GM12892 (cell line): ENCODE measurements at regions not wholly inside any gene's neighbourhood (a gene's known extent, or its start where the extent isn't known, plus 50 kb on each side); places are given as distances from the start of the nearest gene placed in this dataset.
"Not testable (repeated sequence)": the region's sequence is repeated elsewhere in the genome, so short reads cannot be mapped to it uniquely, and the experiment has no call there.

Source experiments
- DNase-seq: peaks from one replicate; pipeline ENCODE4 v3.0.0; 2011; ENCODE audit not compliant: insufficient read length
- FAIRE-seq: peaks from 2 replicates; lab custom pipeline; 2011; peaks lifted over from hg19 to GRCh38; lab: Jason Lieb, UNC
- POLR2A ChIP-seq: IDR thresholded peaks from 2 replicates; pipeline ENCODE4 v1.6.1; 2011; ENCODE audit warnings: low read depth, low read length, control low read depth
- POLR2AphosphoS5 ChIP-seq: IDR thresholded peaks from 2 replicates; pipeline ENCODE4 v1.6.1; 2011; ENCODE audit warnings: low read depth, low read length, control low read depth
- TAF1 ChIP-seq: IDR thresholded peaks from 2 replicates; pipeline ENCODE4 v1.6.1; 2011; ENCODE audit warnings: low read depth, mild to moderate bottlenecking, control low read depth, low read length, borderline replicate concordance

DNA sequence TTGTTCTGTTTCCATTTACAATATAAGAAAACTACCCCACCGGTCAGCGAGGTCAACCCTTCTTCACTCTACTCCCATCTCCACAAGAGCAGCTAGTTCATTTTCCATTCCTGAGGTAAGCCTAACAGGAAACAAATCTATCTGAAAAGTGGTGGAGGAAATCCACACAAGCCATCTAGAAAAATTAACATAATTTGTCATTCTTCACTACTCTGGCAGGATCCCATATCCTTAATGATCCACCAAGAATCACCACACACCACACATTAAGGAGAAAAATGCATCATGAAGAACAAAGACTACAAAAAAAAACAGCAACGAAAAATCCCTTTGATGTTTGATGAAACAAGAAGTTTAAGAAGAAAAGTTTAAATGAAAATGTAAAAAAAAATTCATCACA lies 1771.0 kb downstream of the EFNA5 start:
- FAIRE-seq (no peak), DNase-seq (no peak)
- TF ChIP-seq TAF1: no peak
- TF ChIP-seq POLR2A: no peak
- TF ChIP-seq POLR2AphosphoS5: no peak

GRCh38 chr5:105898183-105898582 lies 1772.6 kb downstream of the EFNA5 start:
- FAIRE-seq (no peak), DNase-seq (no peak)
- no peak for TF ChIP-seq POLR2A
- no peak for TF ChIP-seq TAF1

DNA sequence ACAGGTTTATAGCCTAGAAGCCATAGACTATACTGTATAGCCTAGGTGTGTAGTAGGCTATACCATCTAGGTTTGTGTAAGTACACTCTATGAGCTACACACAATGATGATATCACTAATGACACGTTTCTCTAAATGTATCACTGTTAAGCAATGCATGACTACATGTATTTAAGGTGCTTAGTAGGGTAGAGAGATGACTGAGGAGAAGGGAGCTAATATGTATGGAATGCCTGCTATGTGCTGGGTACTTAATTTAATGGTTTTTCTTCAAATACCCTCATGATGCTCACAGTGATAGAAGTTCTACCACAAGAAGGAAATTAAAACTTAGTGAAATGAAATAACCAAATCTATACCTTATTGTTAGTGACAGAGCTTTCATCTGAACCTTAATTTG lies 1785.5 kb downstream of the EFNA5 start:
- FAIRE-seq (no peak), DNase-seq (no peak)
- no peak for TF ChIP-seq POLR2A
- TF ChIP-seq POLR2AphosphoS5: no peak
- no peak for TF ChIP-seq TAF1

- no peak for FAIRE-seq
- no peak for DNase-seq
- TF ChIP-seq TAF1: no peak
- TF ChIP-seq POLR2A: no peak
- TF ChIP-seq POLR2AphosphoS5: no peak
Observed at GRCh38 chr5:105882956-105883481, 1787.7 kb downstream of the EFNA5 start.

DNA sequence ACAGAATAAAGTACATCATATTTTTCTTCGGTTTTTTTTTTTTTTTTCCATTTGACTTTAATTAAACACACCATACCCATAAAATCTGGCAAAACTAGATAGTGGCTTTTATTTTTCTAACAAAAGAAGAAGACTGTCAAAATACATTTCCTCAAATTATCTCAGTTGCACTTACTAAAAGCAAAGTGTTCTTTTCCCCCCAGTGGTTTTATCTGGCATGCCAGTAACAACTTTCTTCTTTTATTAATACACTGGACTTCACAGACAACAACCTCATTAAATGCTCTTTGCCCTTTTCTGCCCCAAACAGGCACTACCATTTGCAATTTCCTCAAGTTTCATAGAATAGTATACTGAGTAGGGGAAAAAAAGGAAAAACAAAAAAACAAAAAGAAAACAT lies 1792.3 kb downstream of the EFNA5 start:
- no peak for TF ChIP-seq POLR2A
- TF ChIP-seq TAF1: no peak
- TF ChIP-seq POLR2AphosphoS5: no peak
- FAIRE-seq (no peak), DNase-seq (no peak)

DNA sequence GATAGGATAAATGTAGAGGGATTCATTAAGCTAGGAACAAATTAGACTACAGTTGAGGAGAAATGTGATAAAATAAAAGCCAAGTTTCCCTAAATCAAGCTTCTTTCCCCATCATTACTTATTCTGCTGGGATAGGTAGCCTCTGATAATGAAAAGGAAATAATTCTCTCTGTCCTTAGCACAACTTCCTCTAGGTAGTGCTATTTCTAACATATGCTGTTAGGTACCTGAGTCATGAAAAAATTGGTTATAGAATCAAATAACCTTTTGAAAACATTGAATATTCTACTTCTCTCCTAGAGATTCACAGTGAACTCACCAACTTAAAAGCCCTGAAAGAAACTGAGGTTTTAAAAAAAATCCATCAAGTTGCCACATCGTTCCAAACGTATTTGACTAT lies 1793.1 kb downstream of the EFNA5 start:
- DNase-seq (no peak), FAIRE-seq (no peak)
- TF ChIP-seq TAF1 (no peak), POLR2A (no peak), POLR2AphosphoS5 (no peak)

DNA sequence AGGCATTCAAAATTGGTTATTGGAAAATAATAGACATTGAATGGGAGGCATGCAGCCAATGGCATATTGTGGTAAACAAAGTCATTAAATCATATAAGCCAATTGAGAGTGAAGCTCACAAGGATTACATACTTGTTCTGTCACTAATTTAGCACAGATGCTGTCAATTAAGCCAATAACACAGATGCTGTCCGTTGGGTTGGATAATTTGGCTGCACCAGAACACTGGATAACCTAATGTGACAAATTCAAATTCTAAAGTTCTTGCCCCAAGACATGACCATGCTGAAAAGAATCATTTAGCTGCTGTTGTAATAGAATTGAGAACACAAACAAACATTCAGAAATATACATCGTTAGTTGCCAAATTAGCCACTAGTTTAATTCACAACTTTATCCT lies 1796.4 kb downstream of the EFNA5 start:
- FAIRE-seq: no peak
- no peak for TF ChIP-seq POLR2A
- TF ChIP-seq TAF1: no peak
- no peak for TF ChIP-seq POLR2AphosphoS5
- DNase-seq: no peak

DNA sequence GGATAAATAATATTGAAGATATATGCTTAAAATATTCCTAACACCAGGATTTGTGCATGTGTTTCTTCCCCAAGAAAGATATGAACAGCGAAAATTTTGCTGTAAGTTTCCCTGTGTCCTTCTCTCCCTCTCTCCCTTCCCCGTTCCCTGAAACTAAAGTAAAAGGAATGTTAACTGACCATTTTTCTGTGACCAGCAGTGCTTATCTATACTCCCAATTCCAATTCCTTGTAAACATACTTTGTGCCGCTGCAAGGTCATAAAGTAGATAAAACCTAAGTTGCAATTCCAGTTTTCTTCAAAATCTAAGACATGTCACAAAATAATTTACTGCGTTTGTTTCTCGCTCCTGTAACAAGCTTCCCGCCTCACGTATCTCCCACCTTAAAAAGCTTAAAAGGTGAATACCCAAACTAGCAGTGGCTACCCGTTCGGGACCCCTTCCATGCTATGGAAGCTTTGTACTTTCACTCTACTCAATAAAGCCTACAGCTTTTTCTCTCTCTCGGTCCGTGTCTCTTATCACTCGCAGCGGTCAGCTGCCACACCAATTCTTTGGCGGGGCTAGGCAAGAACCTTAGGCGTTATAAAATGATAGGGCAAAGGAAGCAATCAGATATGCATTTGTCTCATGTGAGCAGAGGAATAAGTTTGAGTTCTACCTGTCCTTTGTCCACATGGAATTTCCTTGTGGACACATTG lies 1798.0 kb downstream of the EFNA5 start:
- TF ChIP-seq POLR2AphosphoS5 (no peak), POLR2A (no peak), TAF1 (no peak)
- FAIRE-seq (no peak), DNase-seq (no peak)

DNA sequence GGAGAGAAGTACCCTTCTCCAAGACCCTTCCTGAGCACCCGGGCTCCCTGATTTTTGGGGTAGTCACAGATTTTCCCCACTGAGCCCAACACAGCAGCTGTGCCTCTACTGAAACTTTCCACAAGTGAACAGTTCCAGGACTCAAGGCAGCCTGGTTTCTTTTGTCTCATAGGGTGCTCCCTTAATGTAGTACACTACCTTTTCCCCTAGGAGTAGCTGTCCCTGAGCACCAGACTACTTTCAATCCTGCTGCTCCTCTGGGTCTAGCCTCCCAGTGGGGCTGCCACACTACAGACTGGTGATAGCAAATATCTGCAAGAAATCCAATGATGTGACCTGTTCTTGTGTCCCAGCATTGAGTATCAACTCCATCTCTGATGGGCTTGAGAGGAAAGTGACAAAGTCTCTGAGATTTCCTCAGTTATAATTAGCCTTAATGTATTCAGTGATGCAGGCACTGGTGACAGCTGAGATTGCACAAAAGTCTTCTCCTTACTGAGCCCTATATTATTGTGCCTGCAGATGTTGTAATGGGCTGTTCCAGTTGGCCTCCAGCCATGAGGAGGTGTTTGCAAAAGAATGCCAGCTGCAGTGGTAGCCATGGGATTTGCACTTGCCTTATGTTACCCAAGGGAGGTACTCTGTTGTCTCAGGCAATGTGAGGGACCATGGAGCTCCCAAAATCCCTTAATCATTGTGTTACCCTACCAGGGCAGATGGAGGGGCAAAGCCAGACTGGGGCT lies 1802.5 kb downstream of the EFNA5 start:
- TF ChIP-seq TAF1 (no peak), POLR2AphosphoS5 (no peak), POLR2A (no peak)
- FAIRE-seq (no peak), DNase-seq (no peak)

- FAIRE-seq: no peak
- no peak for DNase-seq
- no peak for TF ChIP-seq POLR2A
Observed at GRCh38 chr5:105865834-105866233, 1804.9 kb downstream of the EFNA5 start.

GRCh38 chr5:105859350-105859749 lies 1811.4 kb downstream of the EFNA5 start:
- not testable (repeated sequence) for FAIRE-seq, DNase-seq

- no peak for DNase-seq
- TF ChIP-seq POLR2A (no peak), POLR2AphosphoS5 (no peak), TAF1 (no peak)
- FAIRE-seq: no peak
Observed at GRCh38 chr5:105849701-105850100, 1821.0 kb downstream of the EFNA5 start.
